Fibroblast of skin of abdomen (primary cell): ENCODE measurements at regions not wholly inside any gene's neighbourhood (a gene's known extent, or its start where the extent isn't known, plus 50 kb on each side); places are given as distances from the start of the nearest gene placed in this dataset.
A peak's percentile ranks its signal among the peaks of the same experiment; 100 is the strongest.

Experiments
- DNase-seq: peaks from one replicate; pipeline ENCODE4 v3.0.0-alpha.2; 2013

DNA sequence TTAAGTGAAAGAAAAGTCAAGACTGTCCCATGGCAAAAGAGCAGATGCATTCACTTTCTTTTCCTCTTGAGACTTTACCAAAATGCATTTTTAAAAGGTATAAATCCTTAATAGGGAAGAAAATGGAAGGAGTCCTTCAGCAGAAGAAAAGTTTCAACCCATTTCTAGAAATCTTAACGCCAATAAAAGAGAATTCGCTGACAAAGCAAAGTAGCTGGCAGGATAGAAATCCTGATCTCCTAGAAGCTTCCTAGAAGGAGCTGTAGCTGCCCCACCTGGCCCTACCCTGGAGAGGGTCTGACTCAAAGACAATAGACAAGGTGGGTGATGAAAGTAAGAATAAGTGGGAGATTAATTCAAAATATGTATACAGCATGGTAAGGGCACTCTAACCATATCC, 144.9 kb upstream of the PKDCC start:
- DNase-seq = no peak

DNA sequence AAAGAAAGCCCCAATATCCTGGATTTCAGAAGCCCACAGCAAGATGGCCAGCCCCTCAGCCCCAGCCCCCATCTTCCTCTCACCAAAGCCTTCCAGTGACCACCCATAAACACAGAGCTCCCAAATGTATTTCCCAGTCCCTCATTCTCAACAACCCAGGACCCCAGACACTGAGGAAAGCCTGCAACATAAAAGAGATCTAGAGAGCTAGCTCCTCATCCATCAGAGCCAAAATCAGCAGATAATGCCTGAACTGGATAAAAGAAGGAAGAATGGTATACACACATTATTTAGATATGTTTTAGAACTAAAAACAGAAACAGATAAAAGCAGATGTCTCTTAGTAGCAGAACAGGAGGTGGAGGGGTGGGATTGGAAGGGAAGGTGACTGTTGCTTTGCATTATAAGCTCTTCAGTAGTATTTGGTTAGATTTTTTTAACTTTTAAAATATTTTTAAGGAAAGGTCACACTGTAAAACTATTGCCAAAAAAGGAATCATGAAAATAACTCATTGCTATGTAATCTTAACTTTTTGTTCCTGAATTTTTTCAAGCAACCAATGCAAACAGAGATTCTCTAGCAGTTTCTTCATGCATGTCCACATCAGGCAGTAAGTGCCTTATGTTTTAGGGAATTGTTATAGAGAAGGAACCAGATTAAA, 144.2 kb upstream of the PKDCC start:
- DNase-seq = peak; percentile 78

DNA sequence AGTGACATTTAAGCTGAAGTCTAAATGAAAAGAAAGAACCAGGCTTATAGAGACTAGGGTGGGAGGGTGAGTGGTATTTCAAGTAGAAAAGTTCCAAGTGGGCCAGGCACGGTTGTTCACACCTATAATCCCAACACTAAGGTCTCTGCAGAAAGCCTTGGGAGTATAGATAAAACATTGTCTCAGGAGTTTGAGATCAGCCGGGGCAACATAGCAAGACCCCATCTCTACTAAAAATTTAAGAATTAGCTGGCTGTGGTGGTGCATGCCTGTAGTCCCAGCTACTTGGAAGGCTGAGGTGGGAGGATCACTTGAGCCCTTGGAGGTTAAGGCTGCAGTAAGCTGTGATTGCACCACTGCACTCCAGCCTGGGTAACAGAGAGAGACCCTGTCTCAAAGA, 143.4 kb upstream of the PKDCC start:
- DNase-seq = no peak

DNA sequence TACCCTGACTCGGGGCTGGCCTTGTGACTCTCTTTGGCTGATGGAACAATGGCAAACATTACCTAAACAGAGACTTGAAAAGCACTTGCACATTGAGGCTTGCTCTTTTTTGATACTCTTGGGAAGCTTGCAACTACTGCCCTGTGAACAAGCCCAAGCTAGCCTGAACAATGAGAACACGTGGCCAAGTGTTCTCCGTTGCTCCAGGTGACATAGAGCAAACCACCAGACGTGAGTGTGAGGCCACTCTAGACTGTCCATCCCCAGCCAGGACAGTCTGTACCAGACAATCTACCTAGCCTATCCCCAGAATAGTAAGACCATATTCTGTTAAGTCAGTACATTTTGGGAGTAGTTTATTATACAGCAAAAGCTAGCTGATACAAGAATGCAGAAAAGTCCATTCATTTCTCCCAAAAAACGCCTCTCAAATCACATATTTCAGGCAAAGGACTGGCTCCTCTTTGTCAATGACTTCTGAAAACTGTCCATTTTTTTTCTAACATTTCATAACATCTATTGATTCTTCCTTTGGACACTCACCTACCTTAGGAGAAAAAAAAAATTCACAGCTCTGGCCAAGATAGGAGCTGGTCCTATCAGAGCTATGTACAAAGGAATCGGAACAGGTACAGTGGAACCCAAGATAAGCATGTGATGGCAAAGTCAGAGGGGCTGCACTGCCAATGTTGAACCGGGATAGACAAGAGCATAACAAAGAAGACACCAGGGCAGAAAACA, 142.1 kb upstream of the PKDCC start:
- DNase-seq = no peak

DNA sequence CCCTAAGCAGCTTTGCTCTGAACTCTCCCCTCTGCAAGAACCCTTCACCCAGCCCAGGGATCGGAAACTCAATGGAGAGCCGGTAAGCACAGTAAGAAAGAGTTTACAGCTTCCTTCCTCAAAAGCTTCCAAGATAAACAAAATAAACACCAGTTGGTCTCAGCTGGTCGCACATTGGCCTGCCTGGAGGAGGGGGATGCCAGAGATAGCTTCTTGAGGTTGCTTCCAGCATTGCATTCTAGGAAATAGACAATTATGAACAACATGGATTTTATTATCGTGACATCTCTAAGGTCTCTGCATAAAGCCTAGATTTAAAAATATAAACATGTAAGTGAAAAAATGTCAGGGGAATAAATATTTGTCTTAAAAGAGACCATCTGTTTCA, 141.5 kb upstream of the PKDCC start:
- peak; percentile 74 for DNase-seq

DNA sequence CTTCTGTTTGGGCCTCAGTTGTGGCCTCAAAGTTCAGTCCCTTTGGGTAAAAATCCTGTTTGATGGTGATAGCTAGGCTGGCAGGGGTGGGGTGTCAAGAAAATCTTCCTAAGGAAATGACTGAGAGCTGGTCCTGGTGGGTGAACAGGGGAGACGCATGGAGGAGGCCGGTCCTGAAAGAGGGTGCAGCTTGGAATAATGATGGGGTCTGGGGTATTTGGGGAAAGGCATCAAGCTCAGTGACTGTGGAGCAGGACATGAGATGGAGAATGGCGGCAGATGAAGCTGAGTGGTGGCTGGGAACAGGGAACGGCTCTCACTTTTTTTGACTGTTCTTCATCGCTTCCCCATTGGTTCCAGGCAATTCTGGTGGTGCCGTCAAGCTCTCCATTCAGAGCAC, 140.7 kb upstream of the PKDCC start:
- no peak for DNase-seq

DNA sequence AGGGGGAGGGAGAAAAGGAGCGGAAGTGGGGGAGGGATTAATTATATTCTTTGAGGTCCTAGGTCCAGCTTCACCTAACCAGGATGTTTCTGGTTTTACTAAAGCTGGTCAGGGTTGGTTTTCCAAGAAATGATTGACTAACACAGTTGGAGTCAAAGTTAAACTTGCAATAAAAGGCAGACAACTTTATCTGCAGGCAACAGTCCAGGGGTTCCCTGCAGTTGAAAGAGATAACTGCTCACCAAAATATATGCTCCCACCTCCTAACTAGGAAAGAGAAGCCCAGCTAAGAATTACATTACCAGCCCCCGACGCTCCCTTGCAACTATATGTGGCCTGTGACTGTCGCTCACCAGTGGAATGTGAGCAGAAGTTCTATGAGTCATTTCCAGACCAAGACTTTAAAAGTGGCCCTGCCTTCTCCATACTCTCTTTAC, 140.0 kb upstream of the PKDCC start:
- peak; percentile 37 for DNase-seq

DNA sequence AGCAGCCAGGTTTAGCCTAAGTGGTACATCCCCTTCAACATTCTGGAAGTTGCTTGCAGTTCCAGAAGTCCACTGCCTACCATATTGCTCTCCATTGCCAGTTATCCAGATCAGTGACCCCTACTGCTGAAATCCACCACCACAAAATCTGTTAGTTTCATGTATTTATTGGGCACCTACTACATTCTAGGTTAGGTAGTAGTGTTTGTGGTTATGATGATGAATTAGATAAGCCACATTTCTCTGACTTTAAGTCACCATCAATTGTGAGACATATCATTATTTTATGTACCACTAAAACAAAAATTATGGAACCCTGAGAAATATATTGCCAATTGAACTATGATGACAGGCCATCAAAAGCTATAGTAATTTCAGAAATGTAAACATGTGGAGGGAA, 139.5 kb upstream of the PKDCC start:
- DNase-seq = no peak

DNA sequence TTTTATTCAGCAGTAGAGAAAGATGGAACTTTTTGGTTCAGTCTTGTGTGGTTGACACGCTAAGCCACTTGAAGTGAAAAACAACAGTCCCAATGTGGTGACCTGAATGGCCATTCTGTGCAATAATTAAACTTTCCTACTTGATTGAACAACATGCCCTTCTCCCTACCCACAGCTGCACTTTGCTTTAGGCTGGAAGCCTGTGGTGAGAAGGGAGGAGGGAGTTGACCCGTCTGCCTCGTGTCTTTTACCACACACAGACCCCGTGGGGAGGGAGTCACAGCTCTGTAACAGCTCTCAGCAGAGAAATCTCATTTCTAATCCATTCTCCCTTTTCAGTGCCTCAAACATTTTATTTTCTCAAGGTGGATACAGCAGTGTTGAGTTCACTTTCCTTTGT, 138.2 kb upstream of the PKDCC start:
- no peak for DNase-seq

DNA sequence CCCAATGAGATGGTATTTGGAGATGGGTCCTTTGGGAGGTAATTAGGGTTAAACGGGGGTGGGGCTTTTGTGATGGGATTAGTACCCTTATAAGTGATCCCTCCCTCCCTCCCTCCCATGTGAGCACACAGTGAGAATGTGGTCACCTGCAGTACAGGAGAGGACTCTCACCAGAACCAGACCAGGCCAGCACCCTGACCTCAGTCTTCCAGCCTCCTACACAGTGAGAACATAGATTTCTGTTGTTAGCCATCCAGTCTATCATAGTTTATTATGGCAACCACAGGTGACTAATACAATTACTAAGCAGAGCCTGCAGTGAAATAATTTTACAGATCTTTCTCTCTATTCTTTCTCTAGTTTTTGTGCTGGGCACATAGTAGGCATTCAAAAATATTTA, 137.7 kb upstream of the PKDCC start:
- no peak for DNase-seq

DNA sequence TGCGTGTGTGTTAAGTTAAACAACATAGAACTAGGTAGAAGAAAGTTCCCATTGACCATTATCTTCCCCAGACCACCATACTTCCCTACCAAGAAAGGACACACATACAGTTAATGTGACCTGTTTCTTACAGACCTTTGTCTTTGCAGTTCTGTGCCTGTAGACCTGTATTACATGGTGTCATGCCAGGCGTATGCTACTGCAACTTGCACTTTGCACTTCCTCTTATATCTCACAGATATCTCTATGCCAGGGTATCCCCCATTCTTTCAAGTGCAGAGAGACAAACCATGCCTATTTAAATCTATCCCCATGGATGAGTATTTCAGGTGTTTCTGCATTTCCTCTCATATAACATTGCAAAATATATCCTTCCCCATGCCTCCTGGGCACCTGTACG, 136.8 kb upstream of the PKDCC start:
- no peak for DNase-seq

DNA sequence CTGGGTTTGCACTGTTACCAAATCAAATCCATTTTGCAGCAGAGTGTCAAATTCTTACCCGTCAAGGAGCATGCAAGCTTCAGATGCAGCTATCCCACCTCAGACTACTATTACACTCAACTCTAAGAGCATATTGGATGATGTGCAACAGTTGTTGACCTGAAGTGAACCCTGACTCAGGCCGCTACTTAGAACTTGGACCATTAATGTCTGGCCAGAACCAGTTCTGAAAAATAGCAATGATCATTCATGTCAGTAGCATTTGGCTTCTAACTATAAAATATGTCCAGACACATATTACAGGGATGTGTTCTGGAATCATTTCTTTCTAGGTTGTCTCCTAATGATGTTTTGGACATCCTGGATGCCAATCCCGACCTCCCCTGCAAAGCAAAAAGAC, 135.5 kb upstream of the PKDCC start:
- DNase-seq = no peak

DNA sequence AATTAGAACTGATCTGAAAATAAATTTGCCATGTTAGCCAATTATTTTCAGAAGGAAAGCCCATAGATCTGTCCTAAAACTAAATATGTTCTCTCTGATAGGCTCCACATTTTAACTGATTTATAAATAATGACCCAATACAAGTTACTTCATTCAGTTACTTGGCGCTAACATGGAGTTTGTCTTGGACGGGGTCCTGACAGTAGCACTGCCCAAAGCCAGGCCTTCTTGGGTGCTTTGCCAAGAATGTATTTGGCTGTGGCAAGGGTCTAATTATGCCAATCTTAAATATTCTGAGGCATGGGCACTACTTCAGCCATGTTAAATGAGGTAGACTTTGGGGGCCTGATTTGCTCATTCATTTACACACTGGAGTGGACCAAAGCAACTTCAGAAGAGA, 135.0 kb upstream of the PKDCC start:
- DNase-seq = no peak

DNA sequence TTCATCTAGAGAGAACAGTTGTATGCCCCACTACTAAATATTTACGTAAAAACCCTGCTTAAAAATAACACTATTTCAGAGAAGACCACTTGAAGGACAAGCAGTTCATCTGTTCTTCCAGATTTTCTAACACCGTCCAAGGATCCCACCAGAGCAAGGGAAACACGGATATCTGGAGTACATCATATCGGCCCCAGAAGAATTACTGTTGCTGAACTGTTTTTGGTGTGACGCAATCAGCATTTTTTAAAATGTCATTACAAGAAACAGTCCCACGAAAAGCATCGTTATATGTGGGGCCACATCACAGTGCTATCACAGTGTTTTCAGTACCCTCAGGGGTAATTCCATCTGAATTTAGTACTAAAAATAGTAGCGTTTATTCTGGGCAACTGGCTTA, 134.5 kb upstream of the PKDCC start:
- no peak for DNase-seq

DNA sequence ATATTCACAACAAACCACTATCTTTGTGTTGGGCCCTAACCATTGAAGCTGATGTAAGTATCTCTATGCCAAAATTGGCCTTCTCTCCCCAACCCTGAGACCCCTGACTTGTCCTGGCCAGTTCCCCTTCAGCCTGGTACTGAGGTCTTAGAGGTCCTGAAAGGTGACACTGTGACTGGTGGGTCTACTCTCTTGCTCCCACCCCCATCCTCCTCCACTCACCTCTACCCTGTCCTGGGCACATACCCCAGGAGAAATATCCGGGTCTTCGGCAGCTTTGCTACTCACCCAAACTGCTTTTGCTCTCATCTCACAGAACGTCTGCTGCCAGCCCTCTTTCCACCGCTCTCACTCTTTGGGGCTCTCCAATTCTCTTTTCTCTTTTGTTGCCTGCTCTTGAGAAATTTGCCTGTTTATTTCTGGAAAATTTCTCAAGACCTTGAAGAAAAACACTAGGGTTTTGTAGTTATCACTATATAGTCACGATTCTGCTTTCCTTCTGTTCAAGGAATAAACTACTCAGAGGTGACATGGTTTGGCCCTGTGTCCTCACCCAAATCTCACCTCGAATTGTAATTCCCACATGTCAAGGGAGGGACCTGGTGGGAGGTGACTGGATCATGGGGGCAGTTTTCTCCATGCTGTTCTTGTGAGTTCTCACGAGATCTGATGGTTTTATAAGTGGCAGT, 133.8 kb upstream of the PKDCC start:
- no peak for DNase-seq

DNA sequence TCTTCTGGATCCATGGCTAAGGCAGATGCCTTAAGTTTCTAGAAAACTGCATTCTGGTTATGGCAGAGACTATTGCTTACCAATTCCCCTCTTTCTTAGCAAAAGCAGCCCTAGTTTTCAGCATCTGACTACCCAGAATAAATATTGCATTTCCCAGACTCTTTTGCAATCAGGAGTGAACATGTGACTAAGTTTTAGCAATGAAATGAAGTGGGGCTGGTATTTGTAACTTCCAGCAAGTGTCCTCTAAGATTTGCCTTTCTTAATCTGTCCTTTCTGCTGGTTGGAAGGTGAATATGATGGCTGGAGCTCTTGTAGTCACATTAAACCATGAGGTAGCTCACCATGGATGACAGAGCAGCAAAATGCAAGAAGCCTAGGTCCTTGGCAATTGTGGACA, 132.9 kb upstream of the PKDCC start:
- no peak for DNase-seq

DNA sequence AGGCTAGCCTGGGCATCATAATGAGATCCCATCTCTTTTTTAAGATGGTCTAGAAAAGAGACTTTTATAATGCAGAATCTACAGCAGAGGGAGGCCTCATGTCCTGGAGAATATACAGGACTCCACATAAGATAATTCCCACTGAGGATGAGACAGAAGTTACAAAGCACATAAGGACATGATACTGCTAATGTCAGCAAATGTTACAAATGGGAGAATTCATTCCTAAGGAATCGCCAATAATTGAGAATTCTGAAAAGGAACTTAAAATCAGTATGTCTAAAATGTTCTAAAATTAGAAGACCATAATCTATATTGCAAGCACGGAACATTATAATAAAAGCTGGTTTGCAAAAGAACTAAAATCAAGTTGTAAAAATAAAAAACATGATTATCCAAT, 131.6 kb upstream of the PKDCC start:
- DNase-seq = no peak

DNA sequence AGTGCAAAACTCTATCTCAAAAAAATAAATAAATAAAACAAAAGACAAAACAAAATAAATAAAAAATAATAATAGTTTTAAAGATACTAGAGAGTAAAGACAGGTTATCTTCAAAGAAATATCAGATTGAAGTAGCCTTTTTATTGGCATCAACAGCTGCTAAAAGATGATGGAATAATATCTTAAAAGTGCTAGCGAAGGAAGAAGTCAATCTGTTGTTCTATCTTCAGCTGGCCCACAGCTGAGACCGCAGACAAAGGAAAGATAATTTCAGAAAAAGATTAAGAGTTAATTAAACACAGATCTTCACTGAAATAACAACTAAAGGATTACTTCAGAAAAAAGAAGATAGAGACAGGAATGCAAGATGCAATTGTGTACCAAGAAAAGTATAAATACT, 130.2 kb upstream of the PKDCC start:
- no peak for DNase-seq

DNA sequence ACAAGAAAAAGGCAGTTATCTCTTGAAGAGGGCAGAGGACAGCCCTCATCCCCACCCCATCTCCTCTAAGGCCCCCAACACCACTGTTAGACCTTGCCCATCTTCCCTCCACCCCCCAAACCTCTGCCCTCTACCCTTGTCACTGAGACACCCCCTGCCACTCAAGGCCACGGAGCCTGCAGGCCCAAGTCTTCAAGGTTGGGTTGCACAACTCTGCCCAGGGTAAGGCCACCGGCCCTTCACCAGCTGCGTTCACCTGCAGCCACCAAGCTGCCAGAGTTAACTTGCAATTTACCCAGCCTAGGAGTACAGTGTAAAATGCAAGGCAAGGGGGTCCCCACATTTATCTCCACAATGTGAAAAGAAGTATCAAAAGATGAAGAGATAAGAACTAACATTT, 128.7 kb upstream of the PKDCC start:
- no peak for DNase-seq

DNA sequence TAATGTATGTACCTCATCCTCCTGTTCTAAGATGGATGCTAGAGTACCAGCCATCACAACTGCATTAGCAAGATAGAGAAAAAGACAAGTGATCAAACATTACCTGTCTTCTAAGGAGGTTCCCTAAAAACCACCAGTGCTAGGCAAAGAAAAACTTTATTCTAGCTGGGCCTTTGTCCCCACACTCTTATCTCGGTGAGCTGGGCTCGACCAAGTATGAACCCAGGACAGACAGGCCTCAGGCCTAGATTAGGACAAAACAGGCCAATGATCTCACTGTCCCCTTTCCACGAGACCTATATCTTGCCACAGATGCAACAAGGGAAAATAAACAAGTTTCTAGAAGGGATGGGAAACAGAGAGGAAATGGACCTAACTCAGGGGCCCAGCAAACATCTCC, 127.6 kb upstream of the PKDCC start:
- DNase-seq = no peak

DNA sequence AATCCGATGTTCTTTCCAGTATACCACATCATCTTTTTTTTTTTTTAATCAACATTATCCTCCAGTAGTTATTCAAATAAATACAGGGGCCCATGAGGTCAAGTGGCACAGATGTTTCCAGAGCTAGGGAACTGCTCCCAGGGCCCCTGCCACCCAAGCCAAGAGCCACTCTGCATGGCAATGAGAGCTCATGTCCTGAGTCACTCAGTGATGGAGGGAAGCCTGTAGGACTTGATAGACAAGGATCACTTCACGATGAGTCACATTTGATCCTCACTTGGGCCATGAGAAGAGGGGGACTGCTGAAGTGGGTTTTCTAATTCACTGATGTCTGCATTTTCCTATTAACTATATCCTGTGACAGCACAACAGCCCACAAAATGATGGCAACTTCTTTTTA, 127.0 kb upstream of the PKDCC start:
- no peak for DNase-seq

DNA sequence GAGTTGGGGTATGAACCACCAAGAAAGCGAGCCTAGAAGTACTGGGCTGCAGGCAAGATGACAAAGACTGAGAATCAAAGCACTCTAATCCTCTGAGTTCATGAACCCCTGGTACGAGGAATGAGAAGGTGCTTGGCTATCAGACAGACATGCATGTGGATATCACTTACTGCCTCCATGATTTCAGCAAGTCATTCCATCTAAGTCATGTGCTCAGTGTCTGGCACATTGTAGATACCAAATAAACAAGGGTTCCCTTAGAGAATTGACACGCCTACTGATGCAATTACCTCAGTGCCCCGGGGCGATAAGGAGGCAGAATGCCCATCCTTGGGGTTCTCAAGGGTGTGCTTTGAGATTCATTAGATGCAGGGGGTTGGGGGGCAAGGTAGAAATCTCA, 125.6 kb upstream of the PKDCC start:
- DNase-seq = no peak

DNA sequence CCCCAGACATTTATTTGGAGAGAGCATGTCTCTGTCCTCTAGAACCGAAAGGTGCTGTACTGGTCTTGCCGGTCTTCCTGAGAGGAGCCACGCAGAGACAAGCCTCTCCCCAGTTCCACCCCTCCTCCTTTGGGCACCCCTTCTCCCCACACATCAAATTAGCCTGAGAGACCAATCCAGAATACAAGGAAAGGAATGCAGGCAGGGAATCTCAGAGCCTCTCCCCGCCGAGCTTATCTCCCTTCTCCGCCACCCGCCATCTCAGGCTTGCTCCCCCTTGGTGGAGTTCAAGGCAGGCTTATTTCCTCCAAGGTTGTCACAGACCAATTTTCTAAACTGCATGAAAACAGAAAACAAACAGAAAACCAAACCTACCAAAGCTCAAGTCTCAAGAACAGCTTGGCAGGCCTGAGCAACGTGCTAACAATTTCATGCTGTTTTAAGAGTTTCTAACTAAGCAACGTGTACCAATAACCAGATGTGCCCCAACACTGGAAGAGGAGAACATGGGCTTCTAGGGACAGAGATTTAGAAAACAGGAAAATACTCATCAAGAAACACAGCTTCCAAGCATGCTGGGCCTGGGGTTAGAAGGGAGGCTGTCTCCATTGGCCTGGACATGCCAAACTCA, 124.5 kb upstream of the PKDCC start:
- DNase-seq = no peak

DNA sequence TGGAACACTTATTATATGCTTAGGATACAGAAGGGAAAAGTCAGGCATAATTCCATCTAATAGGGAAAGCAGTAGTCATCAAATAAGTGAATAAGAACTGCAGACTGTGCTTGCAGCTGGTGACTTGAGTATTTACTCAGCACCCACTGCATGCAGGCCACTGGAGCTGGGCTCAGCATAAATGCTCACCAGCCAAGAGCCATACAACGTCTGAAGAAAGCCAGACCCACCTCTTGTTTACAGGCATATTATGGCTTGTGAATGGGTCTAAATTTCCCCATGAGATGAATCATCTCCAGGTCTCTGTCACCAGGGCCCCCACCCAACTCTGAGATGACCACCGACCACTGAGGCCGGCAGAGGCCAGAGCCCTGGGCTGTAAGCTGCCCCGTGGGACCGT, 123.8 kb upstream of the PKDCC start:
- DNase-seq = no peak
